ENCODE measurements at regions not wholly inside any gene's neighbourhood (a gene's known extent, or its start where the extent isn't known, plus 50 kb on each side); places are given as distances from the start of the nearest gene placed in this dataset.
"Not testable (repeated sequence)": the region's sequence is repeated elsewhere in the genome, so short reads cannot be mapped to it uniquely, and the experiment has no call there.

GRCh38 chr18:9048808-9049494, 53.5 kb upstream of the NDUFV2 start:
- Mint-ChIP-seq H3K9me3 (peaks cover 20% of the 10 kb centered on the region), H3K27me3 (ENCODE audit: low read depth) (no peaks in the 10 kb centered on the region)

GRCh38 chr18:9049495-9049809, 53.0 kb upstream of the NDUFV2 start:
- Mint-ChIP-seq H3K27me3 (ENCODE audit: low read depth) (no peaks in the 10 kb centered on the region), H3K9me3 (peaks cover 20% of the 10 kb centered on the region), H3K4me1 (ENCODE audit: low read depth) (peaks cover 3% of the 10 kb centered on the region), H3K36me3 (ENCODE audit: low read depth) (no peaks in the 10 kb centered on the region), H3K4me3 (no peak overlapping the region), H3K27ac (no peak overlapping the region)
- CTCF ChIA-PET: no interaction called here
- no peak for DNase-seq
- intact Hi-C loops (cut with micrococcal nuclease): no loop called here

More at GRCh38 chr18:9048808-9049494, 53.5 kb upstream of the NDUFV2 start:
- CTCF ChIA-PET: no interaction called here
- H3K27ac Mint-ChIP-seq: no peak overlapping the region
- intact Hi-C loops (cut with micrococcal nuclease): no loop called here
- H3K4me1 Mint-ChIP-seq (ENCODE audit: low read depth): peaks cover 3% of the 10 kb centered on the region
- H3K36me3 Mint-ChIP-seq (ENCODE audit: low read depth): no peaks in the 10 kb centered on the region
- H3K4me3 Mint-ChIP-seq: no peak overlapping the region
- no peak for DNase-seq

GRCh38 chr18:9050628-9051284, 51.7 kb upstream of the NDUFV2 start:
- intact Hi-C loops (cut with micrococcal nuclease); H3K27ac Mint-ChIP-seq; DNase-seq; CTCF ChIA-PET; H3K27me3 Mint-ChIP-seq (ENCODE audit: low read depth); H3K36me3 Mint-ChIP-seq (ENCODE audit: low read depth); H3K4me3 Mint-ChIP-seq; H3K4me1 Mint-ChIP-seq (ENCODE audit: low read depth): not testable (repeated sequence)
- peaks cover 20% of the 10 kb centered on the region for H3K9me3 Mint-ChIP-seq
